K562 (cell line): ENCODE measurements at regions not wholly inside any gene's neighbourhood (a gene's known extent, or its start where the extent isn't known, plus 50 kb on each side); places are given as distances from the start of the nearest gene placed in this dataset.

Experiments
- CEBPZ ChIP-seq: fragments of 150-350 bp; IDR thresholded peaks from 2 replicates; pipeline ENCODE4 v1.6.1; 2014; ENCODE audit warnings: low read depth, mild to moderate bottlenecking, low read length, borderline replicate concordance
- GTF2A2 ChIP-seq: IDR thresholded peaks from 2 replicates; pipeline ENCODE4 v1.6.1; 2016; ENCODE audit warnings: mild to moderate bottlenecking, missing genetic modification characterization, missing compliant biosample characterization
- MAZ ChIP-seq, 2 experiments: fragments of 450-650 bp in 1 of 2; sonication (generic) in 1 of 2; formaldehyde crosslinking; IDR thresholded peaks in 1 of 2; conservative IDR thresholded peaks in 1 of 2; 2 replicates each; pipeline versions ENCODE4 v1.4.0 to v1.5.0; 2020; ENCODE audit warnings: mild to moderate bottlenecking in 1 of 2, missing genetic modification reagents in 1 of 2
- POLR2H ChIP-seq: IDR thresholded peaks from 2 replicates; pipeline ENCODE4 v1.6.1; 2016; ENCODE audit warnings: missing genetic modification characterization, low read depth, mild to moderate bottlenecking, control low read depth, missing compliant biosample characterization, moderate library complexity
- ZNF785 ChIP-seq: fragments of 250-450 bp; sonication (Bioruptor Pico); IDR thresholded peaks from 2 replicates; pipeline ENCODE4 v1.4.0; 2020; ENCODE audit warnings: mild to moderate bottlenecking

- TF ChIP-seq ZNF785 (CRISPR knock-in tag) (no peak), POLR2H (tag) (no peak), GTF2A2 (tag) (no peak), CEBPZ (no peak), MAZ (CRISPR knock-in tag; conservative IDR thresholded peaks at IDR 0.05 in 1 of 2, IDR thresholded peaks at IDR 0.05 in 1 of 2) (no peak)
Observed at GRCh38 chr1:55824251-55824640, 609.1 kb upstream of the USP24 start.
